ENCODE measurements at regions not wholly inside any gene's neighbourhood (a gene's known extent, or its start where the extent isn't known, plus 50 kb on each side); places are given as distances from the start of the nearest gene placed in this dataset.

DNA sequence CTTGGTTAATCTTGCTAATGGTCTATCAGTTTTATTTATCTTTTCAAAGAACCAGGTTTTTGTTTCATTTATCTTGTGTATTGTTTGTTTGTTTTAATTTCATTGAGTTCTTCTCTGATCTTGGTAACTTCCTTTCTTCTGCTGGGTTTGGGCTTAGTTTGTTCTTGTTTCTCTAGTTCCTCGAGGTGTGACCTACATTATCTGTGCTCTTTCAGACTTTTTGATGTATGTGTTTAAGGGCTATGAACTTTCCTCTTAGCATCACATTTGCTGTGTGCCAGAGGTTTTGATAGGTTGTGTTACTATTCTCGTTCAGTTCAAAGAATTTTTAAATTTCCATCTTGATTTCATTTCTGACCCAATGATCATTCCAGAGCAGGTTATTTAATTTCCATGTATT is 365.4 kb upstream of the GATB start:
- no peak overlapping the region for H3K27ac ChIP-seq (ENCODE audit: low read depth in 1 of 2, low read length in 2 of 2)
- H3K36me3 ChIP-seq (replicated peaks in 1 of 2; ENCODE audit: control insufficient read depth in 1 of 2, insufficient read depth in 2 of 2, low read length in 2 of 2) = no peaks in the 10 kb centered on the region
- H3K27ac Mint-ChIP-seq = no peak overlapping the region
- no peaks in the 10 kb centered on the region for H4K20me1 ChIP-seq (ENCODE audit: insufficient read depth, low read length)
- no peak overlapping the region for H3K4me2 ChIP-seq (replicated peaks; ENCODE audit: extremely low read depth, low read length, poor library complexity, severe bottlenecking)
- no peaks in the 10 kb centered on the region for H3K79me2 ChIP-seq (ENCODE audit: insufficient read depth, low read length)
- no peak overlapping the region for H3K4me3 Mint-ChIP-seq
- intact Hi-C loops (cut with micrococcal nuclease) = no loop called here
- no CpG with 5 or more reads among the region's 2 CpGs for WGBS (ENCODE audit: insufficient coverage)
- no peaks in the 10 kb centered on the region for H3K27me3 ChIP-seq (ENCODE audit: control insufficient read depth in 2 of 2, insufficient read depth in 2 of 2, low read length in 2 of 2)
- peaks cover 4 to 17% (median 12%) of the 10 kb centered on the region in 7 donors for H3K9me3 Mint-ChIP-seq
- no peaks in the 10 kb centered on the region for H3K4me1 Mint-ChIP-seq
- H2AFZ ChIP-seq (ENCODE audit: insufficient read depth, low read depth, low read length, poor library complexity, severe bottlenecking) = no peak overlapping the region
- no peak overlapping the region for H3K4me3 ChIP-seq (replicated peaks in 1 of 3; ENCODE audit: low read depth in 2 of 3, low read length in 3 of 3)
- H3K9ac ChIP-seq (ENCODE audit: insufficient read depth, low read length, poor library complexity, severe bottlenecking) = no peak overlapping the region
- TF ChIP-seq, protein P1, sequence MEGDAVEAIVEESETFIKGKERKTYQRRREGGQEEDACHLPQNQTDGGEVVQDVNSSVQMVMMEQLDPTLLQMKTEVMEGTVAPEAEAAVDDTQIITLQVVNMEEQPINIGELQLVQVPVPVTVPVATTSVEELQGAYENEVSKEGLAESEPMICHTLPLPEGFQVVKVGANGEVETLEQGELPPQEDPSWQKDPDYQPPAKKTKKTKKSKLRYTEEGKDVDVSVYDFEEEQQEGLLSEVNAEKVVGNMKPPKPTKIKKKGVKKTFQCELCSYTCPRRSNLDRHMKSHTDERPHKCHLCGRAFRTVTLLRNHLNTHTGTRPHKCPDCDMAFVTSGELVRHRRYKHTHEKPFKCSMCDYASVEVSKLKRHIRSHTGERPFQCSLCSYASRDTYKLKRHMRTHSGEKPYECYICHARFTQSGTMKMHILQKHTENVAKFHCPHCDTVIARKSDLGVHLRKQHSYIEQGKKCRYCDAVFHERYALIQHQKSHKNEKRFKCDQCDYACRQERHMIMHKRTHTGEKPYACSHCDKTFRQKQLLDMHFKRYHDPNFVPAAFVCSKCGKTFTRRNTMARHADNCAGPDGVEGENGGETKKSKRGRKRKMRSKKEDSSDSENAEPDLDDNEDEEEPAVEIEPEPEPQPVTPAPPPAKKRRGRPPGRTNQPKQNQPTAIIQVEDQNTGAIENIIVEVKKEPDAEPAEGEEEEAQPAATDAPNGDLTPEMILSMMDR (IDR thresholded peaks at IDR 0.05) = no peak
- no peaks in the 10 kb centered on the region for H3K9me3 ChIP-seq (replicated peaks in 1 of 2; ENCODE audit: control insufficient read depth in 1 of 2, insufficient read depth in 1 of 2, low read length in 2 of 2)
- H3K27me3 Mint-ChIP-seq (ENCODE audit: low read depth in 3 of 3) = no peaks in the 10 kb centered on the region
- H3K36me3 Mint-ChIP-seq = no peaks in the 10 kb centered on the region
- no peaks in the 10 kb centered on the region for H3K4me1 ChIP-seq (ENCODE audit: control insufficient read depth in 1 of 2, insufficient read depth in 2 of 2, low read length in 2 of 2)
- no peak for DNase-seq

DNA sequence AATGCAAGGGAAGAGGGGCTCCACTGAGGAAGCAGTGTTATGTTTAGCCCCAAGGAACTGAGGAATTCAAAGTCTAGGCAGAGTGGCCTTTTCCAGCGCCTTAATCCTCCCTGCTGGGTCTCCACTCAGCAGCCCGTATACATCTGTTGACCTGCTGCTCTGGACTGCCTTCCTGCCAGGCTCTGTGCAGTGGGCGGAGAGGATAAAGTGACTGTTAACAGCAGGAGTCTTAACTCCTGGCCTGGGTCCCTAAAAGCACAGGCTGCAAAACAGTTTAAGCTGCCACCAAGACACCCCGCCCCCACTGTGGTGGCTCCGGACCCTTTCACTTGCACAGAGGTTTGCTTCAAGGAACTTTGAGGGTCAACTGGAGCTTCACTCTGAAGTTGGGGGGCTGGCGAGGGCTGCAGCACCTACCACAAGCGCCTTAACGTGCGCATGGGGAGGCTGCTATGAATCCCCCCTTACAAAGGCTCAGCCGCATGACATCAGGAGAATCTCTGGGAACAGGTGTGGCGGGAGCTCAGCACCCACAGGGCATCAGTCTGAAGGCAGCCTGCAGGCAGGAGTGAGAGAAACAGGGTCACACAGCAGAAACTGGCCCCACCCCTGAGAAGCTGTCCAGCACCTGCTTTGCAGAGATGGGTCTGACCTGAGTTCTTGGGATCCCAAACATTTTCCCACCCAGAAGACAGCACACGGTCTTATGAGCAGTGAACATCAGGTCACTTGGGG is 358.2 kb upstream of the GATB start:
- Mint-ChIP-seq H3K4me1 (peaks cover 8% of the 10 kb centered on the region), H3K27me3 (ENCODE audit: low read depth in 3 of 3) (peaks cover 0 to 4% (median 1%) of the 10 kb centered on the region in 3 donors), H3K36me3 (no peaks in the 10 kb centered on the region), H3K9me3 (peaks cover 1 to 17% (median 5%) of the 10 kb centered on the region in 7 donors), H3K27ac (no peak overlapping the region), H3K4me3 (no peak overlapping the region)
- Histone ChIP-seq H3K36me3 (replicated peaks in 1 of 2; ENCODE audit: control insufficient read depth in 1 of 2, insufficient read depth in 2 of 2, low read length in 2 of 2) (no peaks in the 10 kb centered on the region), H2AFZ (ENCODE audit: insufficient read depth, low read depth, low read length, poor library complexity, severe bottlenecking) (no peak overlapping the region), H4K20me1 (ENCODE audit: insufficient read depth, low read length) (no peaks in the 10 kb centered on the region), H3K79me2 (ENCODE audit: insufficient read depth, low read length) (no peaks in the 10 kb centered on the region), H3K4me1 (ENCODE audit: control insufficient read depth in 1 of 2, insufficient read depth in 2 of 2, low read length in 2 of 2) (no peaks in the 10 kb centered on the region), H3K27ac (ENCODE audit: low read depth in 1 of 2, low read length in 2 of 2) (no peak overlapping the region), H3K9ac (ENCODE audit: insufficient read depth, low read length, poor library complexity, severe bottlenecking) (no peak overlapping the region), H3K27me3 (ENCODE audit: control insufficient read depth in 2 of 2, insufficient read depth in 2 of 2, low read length in 2 of 2) (no peaks in the 10 kb centered on the region), H3K4me2 (replicated peaks; ENCODE audit: extremely low read depth, low read length, poor library complexity, severe bottlenecking) (no peak overlapping the region), H3K9me3 (replicated peaks in 1 of 2; ENCODE audit: control insufficient read depth in 1 of 2, insufficient read depth in 1 of 2, low read length in 2 of 2) (no peaks in the 10 kb centered on the region), H3K4me3 (replicated peaks in 1 of 3; ENCODE audit: low read depth in 2 of 3, low read length in 3 of 3) (no peak overlapping the region)
- 95% methylated on average over 9 of the region's 12 CpGs for WGBS (ENCODE audit: insufficient coverage)
- intact Hi-C loops (cut with micrococcal nuclease) = no loop called here
- TF ChIP-seq, protein P1 (IDR thresholded peaks at IDR 0.05) = no peak
- DNase-seq = no peak

All from CD14-positive monocyte (primary cell).